PFSK-1 (cell line): ENCODE measurements at regions not wholly inside any gene's neighbourhood (a gene's known extent, or its start where the extent isn't known, plus 50 kb on each side); places are given as distances from the start of the nearest gene placed in this dataset.

Experiments
- FOXP2 ChIP-seq: optimal IDR thresholded peaks from 2 replicates; pipeline ENCODE3; 2011; ENCODE audit warnings: borderline replicate concordance, control low read depth, inconsistent platforms; ENCODE audit not compliant: insufficient read depth; ENCODE audit errors: extremely low read length, extremely low read depth
- POLR2AphosphoS5 ChIP-seq: IDR thresholded peaks from 2 replicates; pipeline ENCODE4 v1.6.1; 2012; ENCODE audit warnings: low read depth, mild to moderate bottlenecking, control low read depth, low read length, moderate library complexity
- REST ChIP-seq, 2 experiments: IDR thresholded peaks; 2 replicates each; pipeline versions ENCODE4 v1.6.1 to v1.8.0; 2011 to 2012; ENCODE audit warnings: low read depth in 2 of 2, low read length in 2 of 2, control low read depth in 1 of 2, inconsistent platforms in 1 of 2, mild to moderate bottlenecking in 1 of 2, moderate library complexity in 1 of 2; ENCODE audit not compliant: insufficient read depth in 1 of 2
- SIN3A ChIP-seq: IDR thresholded peaks from 2 replicates; pipeline ENCODE4 v1.6.1; 2012; ENCODE audit warnings: mild to moderate bottlenecking, low read length, moderate library complexity, borderline replicate concordance; ENCODE audit not compliant: insufficient read depth
- TAF1 ChIP-seq: IDR thresholded peaks from 2 replicates; pipeline ENCODE4 v1.6.1; 2012; ENCODE audit warnings: low read length, control low read depth, borderline replicate concordance; ENCODE audit not compliant: insufficient read depth

GRCh38 chr3:99562138-99562537, 76.3 kb upstream of the COL8A1 start:
- TF ChIP-seq POLR2AphosphoS5 (no peak), SIN3A (no peak), REST (IDR thresholded peaks at IDR 0.05; ENCODE audit: insufficient read depth in 1 of 2, low read depth in 2 of 2, low read length in 2 of 2) (peak; percentile 75 to 94)

- TF ChIP-seq TAF1: no peak
- TF ChIP-seq POLR2AphosphoS5: no peak
- TF ChIP-seq SIN3A: no peak
- no peak for TF ChIP-seq REST (IDR thresholded peaks at IDR 0.05; ENCODE audit: insufficient read depth in 1 of 2, low read depth in 2 of 2, low read length in 2 of 2)
- TF ChIP-seq FOXP2: no peak
Measured at GRCh38 chr3:99561056-99561455, 77.3 kb upstream of the COL8A1 start.

- TF ChIP-seq REST (IDR thresholded peaks at IDR 0.05; ENCODE audit: insufficient read depth in 1 of 2, low read depth in 2 of 2, low read length in 2 of 2) (no peak), POLR2AphosphoS5 (no peak), SIN3A (no peak), FOXP2 (no peak), TAF1 (no peak)
Measured at GRCh38 chr3:99559196-99559595, 79.2 kb upstream of the COL8A1 start.

- TF ChIP-seq REST (IDR thresholded peaks at IDR 0.05; ENCODE audit: insufficient read depth in 1 of 2, low read depth in 2 of 2, low read length in 2 of 2): no peak
- TF ChIP-seq TAF1: no peak
- TF ChIP-seq SIN3A: no peak
- no peak for TF ChIP-seq FOXP2
Measured at GRCh38 chr3:99551520-99551919, 86.9 kb upstream of the COL8A1 start.

GRCh38 chr3:99549957-99550603, 88.3 kb upstream of the COL8A1 start:
- TF ChIP-seq SIN3A (no peak), FOXP2 (no peak), POLR2AphosphoS5 (no peak), TAF1 (no peak), REST (IDR thresholded peaks at IDR 0.05; ENCODE audit: insufficient read depth in 1 of 2, low read depth in 2 of 2, low read length in 2 of 2) (no peak)
